CD4-positive, alpha-beta memory T cell (primary cell): ENCODE measurements at regions not wholly inside any gene's neighbourhood (a gene's known extent, or its start where the extent isn't known, plus 50 kb on each side); places are given as distances from the start of the nearest gene placed in this dataset.

Experiments
- CTCF ChIA-PET: fragments of 350-600 bp; sonication (Branson Sonifier 250); formaldehyde crosslinking; loops from one replicate; lab custom pipeline; 2021; ENCODE audit warnings: inconsistent platforms; ENCODE audit not compliant: partially characterized antibody; lab: Charles Lee
- POLR2A ChIA-PET: fragments of 350-600 bp; sonication (Branson Sonifier 250); formaldehyde crosslinking; loops from one replicate; lab custom pipeline; 2021; ENCODE audit not compliant: partially characterized antibody; lab: Charles Lee
- DNase-seq, 5 donors: peaks; one replicate each; pipeline versions ENCODE4 v3.0.0 to v3.0.0-alpha.2; 2020 to 2022; ENCODE audit warnings: mixed read lengths in 1 of 5
- H3K27ac ChIP-seq: one replicate; pipeline ENCODE4 v1.7.0; 2013; ENCODE audit warnings: low read depth, low read length
- H3K27me3 ChIP-seq: 2 replicates; pipeline ENCODE4 v1.7.0; 2013; ENCODE audit warnings: mild to moderate bottlenecking, low read length, moderate library complexity; ENCODE audit not compliant: insufficient read depth
- H3K36me3 ChIP-seq: 2 replicates; pipeline ENCODE4 v1.7.0; 2013; ENCODE audit warnings: mild to moderate bottlenecking, low read length, moderate library complexity; ENCODE audit not compliant: insufficient read depth
- H3K4me1 ChIP-seq: 2 replicates; pipeline ENCODE4 v1.7.0; 2013; ENCODE audit warnings: mild to moderate bottlenecking, low read length, moderate library complexity; ENCODE audit not compliant: insufficient read depth
- H3K4me3 ChIP-seq, 2 donors: one replicate each; pipeline ENCODE4 v1.7.0; 2013; ENCODE audit warnings: low read length in 2 of 2, mild to moderate bottlenecking in 1 of 2
- H3K9me3 ChIP-seq, 2 donors: one replicate each; pipeline ENCODE4 v1.7.0; 2013; ENCODE audit warnings: low read length in 2 of 2, control low read depth in 1 of 2; ENCODE audit not compliant: control insufficient read depth in 1 of 2
- H3K27ac Mint-ChIP-seq, 7 donors: one replicate each; pipeline ENCODE4 v1.8.0; 2020 to 2021; ENCODE audit warnings: mixed read lengths in 7 of 7, mild to moderate bottlenecking in 6 of 7, inconsistent platforms in 3 of 7, moderate library complexity in 3 of 7
- H3K27me3 Mint-ChIP-seq, 2 donors: one replicate each; pipeline ENCODE4 v1.8.0; 2020 to 2021; ENCODE audit warnings: mixed read lengths in 2 of 2
- H3K36me3 Mint-ChIP-seq, 2 donors: one replicate each; pipeline ENCODE4 v1.8.0; 2020 to 2021; ENCODE audit warnings: mixed read lengths in 2 of 2, inconsistent platforms in 1 of 2, mild to moderate bottlenecking in 1 of 2
- H3K4me1 Mint-ChIP-seq, 4 donors: one replicate each; pipeline ENCODE4 v1.8.0; 2020 to 2021; ENCODE audit warnings: mixed read lengths in 4 of 4, mild to moderate bottlenecking in 1 of 4
- H3K4me3 Mint-ChIP-seq, 8 donors: one replicate each; pipeline ENCODE4 v1.8.0; 2020 to 2021; ENCODE audit warnings: mixed read lengths in 8 of 8, mild to moderate bottlenecking in 7 of 8, moderate library complexity in 6 of 8, inconsistent platforms in 3 of 8
- H3K9me3 Mint-ChIP-seq, 8 donors: one replicate each; pipeline ENCODE4 v1.8.0; 2020 to 2021; ENCODE audit warnings: mixed read lengths in 8 of 8, mild to moderate bottlenecking in 5 of 8, inconsistent platforms in 3 of 8, moderate library complexity in 1 of 8
- intact Hi-C: fragments of 100-400 bp; cut with micrococcal nuclease; formaldehyde crosslinking; loops from one replicate; pipeline ENCODE4 v1.15.1; 2023

DNA sequence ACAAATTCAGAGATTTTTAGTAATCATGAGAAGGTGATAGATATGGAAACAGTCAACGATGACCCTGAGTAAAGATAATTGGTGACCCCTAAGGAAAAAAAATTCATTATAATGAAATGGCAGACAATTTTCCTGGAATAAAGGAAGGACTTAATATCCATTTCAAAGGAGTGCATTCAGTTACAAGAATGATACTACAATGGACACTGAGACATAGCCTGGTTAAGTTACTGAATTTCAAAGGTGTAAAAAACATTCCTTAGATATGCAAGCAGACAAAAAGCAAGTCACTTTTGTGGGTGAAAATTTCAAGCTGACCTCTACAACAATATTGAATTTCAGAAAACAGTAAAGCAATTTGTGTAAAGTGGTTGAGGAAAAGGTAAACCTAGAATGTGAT is 1012.5 kb upstream of the SEMA6A start:
- Mint-ChIP-seq H3K4me3 (no peak overlapping the region), H3K27me3 (no peaks in the 10 kb centered on the region), H3K36me3 (no peaks in the 10 kb centered on the region), H3K27ac (no peak overlapping the region), H3K9me3 (peaks cover 0 to 5% (median 0%) of the 10 kb centered on the region in 8 donors), H3K4me1 (no peaks in the 10 kb centered on the region)
- Histone ChIP-seq H3K4me1 (no peaks in the 10 kb centered on the region), H3K27ac (no peak overlapping the region), H3K4me3 (no peak overlapping the region), H3K27me3 (no peaks in the 10 kb centered on the region), H3K36me3 (no peaks in the 10 kb centered on the region), H3K9me3 (no peaks in the 10 kb centered on the region)
- intact Hi-C loops: no loop called here
- DNase-seq: no peak
- POLR2A ChIA-PET: no interaction called here
- CTCF ChIA-PET: no interaction called here

DNA sequence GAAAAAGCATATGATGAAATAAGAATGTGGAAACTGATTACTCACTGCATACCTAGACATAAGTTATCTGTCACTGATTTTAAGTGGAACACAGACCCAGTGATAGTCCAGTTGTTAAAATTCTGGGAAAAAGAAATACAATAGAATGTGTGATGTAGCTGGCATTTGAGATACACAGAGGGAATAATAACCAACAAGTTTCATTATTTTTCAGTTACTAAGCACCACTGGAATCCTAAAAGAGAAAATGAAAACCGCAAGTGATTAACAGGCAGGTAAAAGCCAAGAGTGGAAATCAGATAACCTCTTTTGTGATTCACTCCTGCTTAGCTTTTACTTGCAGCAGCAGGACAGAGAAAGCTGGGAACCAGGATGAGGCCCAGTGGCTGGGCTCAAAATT is 994.0 kb upstream of the SEMA6A start:
- Mint-ChIP-seq H3K36me3 (no peaks in the 10 kb centered on the region), H3K4me1 (no peaks in the 10 kb centered on the region), H3K4me3 (no peak overlapping the region), H3K27me3 (no peaks in the 10 kb centered on the region), H3K9me3 (peaks cover 0 to 4% (median 0%) of the 10 kb centered on the region in 8 donors), H3K27ac (no peak overlapping the region)
- CTCF ChIA-PET: no interaction called here
- H3K4me1 ChIP-seq: no peaks in the 10 kb centered on the region
- no peaks in the 10 kb centered on the region for H3K36me3 ChIP-seq
- POLR2A ChIA-PET: no interaction called here
- DNase-seq: no peak
- no peaks in the 10 kb centered on the region for H3K27me3 ChIP-seq
- no peaks in the 10 kb centered on the region for H3K9me3 ChIP-seq
- intact Hi-C loops: no loop called here
- H3K27ac ChIP-seq: no peak overlapping the region
- no peak overlapping the region for H3K4me3 ChIP-seq

DNA sequence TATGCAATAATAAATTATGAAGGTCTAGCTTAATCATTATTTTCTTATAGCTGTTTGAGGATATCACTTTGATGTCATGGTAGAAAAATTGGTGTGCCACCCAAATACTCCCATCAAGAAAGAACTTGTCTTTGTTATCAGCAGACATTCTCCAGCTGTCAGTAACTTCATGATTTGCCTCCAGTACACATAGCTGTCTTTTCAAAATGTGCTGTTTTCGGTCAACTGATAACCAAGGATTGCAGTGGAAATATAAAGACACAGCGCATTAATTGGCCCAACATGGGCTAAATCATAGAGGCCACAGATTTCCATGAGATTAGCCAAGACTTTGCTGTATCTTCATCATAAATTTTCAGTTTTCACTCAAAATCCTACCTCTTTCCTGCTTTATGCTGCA is 993.5 kb upstream of the SEMA6A start:
- Histone ChIP-seq H3K36me3 (no peaks in the 10 kb centered on the region), H3K4me1 (no peaks in the 10 kb centered on the region), H3K4me3 (no peak overlapping the region), H3K9me3 (no peaks in the 10 kb centered on the region), H3K27ac (no peak overlapping the region), H3K27me3 (no peaks in the 10 kb centered on the region)
- DNase-seq: no peak
- no peaks in the 10 kb centered on the region for H3K4me1 Mint-ChIP-seq
- no peak overlapping the region for H3K27ac Mint-ChIP-seq
- H3K27me3 Mint-ChIP-seq: no peaks in the 10 kb centered on the region
- intact Hi-C loops: no loop called here
- ChIA-PET POLR2A (no interaction called here), CTCF (no interaction called here)
- H3K36me3 Mint-ChIP-seq: no peaks in the 10 kb centered on the region
- H3K9me3 Mint-ChIP-seq: peaks cover 0 to 4% (median 0%) of the 10 kb centered on the region in 8 donors
- no peak overlapping the region for H3K4me3 Mint-ChIP-seq

DNA sequence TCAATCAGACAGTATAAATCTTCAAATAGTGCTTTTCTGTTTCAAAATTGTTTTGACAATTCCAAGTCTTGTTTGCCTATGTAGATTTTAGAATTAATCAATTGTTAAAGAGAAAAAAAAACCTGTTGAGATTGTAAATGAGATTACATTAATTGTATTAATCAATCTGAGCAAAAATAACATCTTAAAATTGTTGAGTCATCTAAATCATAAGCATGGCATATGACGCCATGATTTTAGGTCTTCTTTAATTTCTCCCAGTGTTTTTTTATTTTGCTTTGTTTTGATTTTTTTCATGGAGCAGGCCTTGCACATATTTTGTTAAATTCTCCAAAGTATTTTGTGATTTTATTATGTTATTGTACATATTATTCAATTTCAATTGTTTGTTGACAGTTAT is 988.0 kb upstream of the SEMA6A start:
- H3K4me3 ChIP-seq: no peak overlapping the region
- ChIA-PET CTCF (no interaction called here), POLR2A (no interaction called here)
- no peaks in the 10 kb centered on the region for H3K9me3 ChIP-seq
- Mint-ChIP-seq H3K27ac (no peak overlapping the region), H3K36me3 (no peaks in the 10 kb centered on the region), H3K27me3 (no peaks in the 10 kb centered on the region), H3K4me3 (no peak overlapping the region), H3K9me3 (peaks cover 0 to 4% (median 0%) of the 10 kb centered on the region in 8 donors), H3K4me1 (no peaks in the 10 kb centered on the region)
- no peak for DNase-seq
- H3K4me1 ChIP-seq: no peaks in the 10 kb centered on the region
- H3K36me3 ChIP-seq: no peaks in the 10 kb centered on the region
- H3K27ac ChIP-seq: no peak overlapping the region
- intact Hi-C loops: no loop called here
- no peaks in the 10 kb centered on the region for H3K27me3 ChIP-seq

DNA sequence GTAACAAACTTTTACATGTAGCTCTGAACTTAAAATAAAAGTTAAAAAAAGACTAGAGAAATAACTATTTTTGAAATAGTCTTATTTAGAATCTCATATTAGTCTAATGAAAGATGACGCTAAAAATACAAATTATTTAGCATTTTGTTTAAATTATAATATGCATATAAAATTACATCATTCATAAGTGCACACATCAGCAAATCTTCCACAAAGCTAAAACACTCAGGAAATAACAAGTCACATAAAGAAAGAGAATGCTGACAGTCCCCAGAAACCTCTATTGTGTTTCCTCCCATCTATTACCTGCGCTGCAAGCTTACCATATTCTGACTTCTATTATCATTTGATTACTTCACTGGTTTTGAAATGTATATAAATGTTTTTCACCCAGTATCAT is 986.9 kb upstream of the SEMA6A start:
- Histone ChIP-seq H3K27me3 (no peaks in the 10 kb centered on the region), H3K9me3 (no peaks in the 10 kb centered on the region), H3K4me3 (no peak overlapping the region), H3K36me3 (no peaks in the 10 kb centered on the region), H3K4me1 (no peaks in the 10 kb centered on the region), H3K27ac (no peak overlapping the region)
- ChIA-PET POLR2A (no interaction called here), CTCF (no interaction called here)
- Mint-ChIP-seq H3K4me1 (no peaks in the 10 kb centered on the region), H3K9me3 (peaks cover 0 to 4% (median 0%) of the 10 kb centered on the region in 8 donors), H3K36me3 (no peaks in the 10 kb centered on the region), H3K27me3 (no peaks in the 10 kb centered on the region), H3K27ac (no peak overlapping the region), H3K4me3 (no peak overlapping the region)
- intact Hi-C loops: no loop called here
- no peak for DNase-seq

DNA sequence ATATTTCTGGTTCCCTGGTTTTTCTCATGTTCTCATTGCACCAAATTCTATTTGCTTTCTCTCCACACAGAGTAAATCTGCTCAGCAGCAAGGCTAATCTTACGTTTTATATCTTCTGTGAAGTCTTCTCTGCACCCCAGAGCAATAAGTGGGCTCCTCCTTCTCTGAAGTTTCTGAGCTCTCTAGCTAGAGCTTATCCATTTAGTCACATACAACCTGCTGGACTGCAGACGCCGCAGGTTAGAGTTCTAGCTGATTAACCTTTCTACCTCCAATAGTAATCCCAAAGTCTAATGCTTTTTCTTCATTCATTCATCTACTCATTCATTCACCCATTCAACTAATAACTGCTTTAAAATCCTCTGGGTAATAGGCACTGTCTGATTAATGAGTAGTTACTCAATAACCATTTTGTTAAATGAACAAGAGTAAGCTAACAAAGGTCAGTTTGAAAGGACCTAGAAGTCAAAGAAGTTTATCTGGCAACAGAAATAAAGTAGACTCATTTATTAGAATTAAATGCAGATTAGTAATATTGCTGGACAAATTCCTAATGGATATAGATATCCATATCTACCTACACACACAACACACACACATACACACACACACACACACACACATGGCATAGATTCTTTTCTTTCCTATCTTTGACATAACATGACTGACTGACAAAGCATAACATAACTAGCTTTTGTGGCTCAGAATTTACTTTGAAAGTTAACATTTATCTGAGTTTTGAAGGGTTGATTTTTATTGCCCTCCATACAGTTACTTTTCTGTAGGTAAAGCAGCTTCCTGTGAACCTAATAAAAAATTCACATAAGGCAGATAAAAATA is 984.6 kb upstream of the SEMA6A start:
- no peak overlapping the region for H3K4me3 Mint-ChIP-seq
- H3K27ac ChIP-seq: no peak overlapping the region
- H3K36me3 ChIP-seq: no peaks in the 10 kb centered on the region
- H3K27me3 Mint-ChIP-seq: no peaks in the 10 kb centered on the region
- no peaks in the 10 kb centered on the region for H3K9me3 ChIP-seq
- intact Hi-C loops: no loop called here
- H3K4me3 ChIP-seq: no peak overlapping the region
- H3K4me1 ChIP-seq: no peaks in the 10 kb centered on the region
- no peak overlapping the region for H3K27ac Mint-ChIP-seq
- peaks cover 0 to 2% (median 0%) of the 10 kb centered on the region in 8 donors for H3K9me3 Mint-ChIP-seq
- ChIA-PET POLR2A (no interaction called here), CTCF (no interaction called here)
- H3K27me3 ChIP-seq: no peaks in the 10 kb centered on the region
- H3K4me1 Mint-ChIP-seq: no peaks in the 10 kb centered on the region
- no peaks in the 10 kb centered on the region for H3K36me3 Mint-ChIP-seq
- no peak for DNase-seq

DNA sequence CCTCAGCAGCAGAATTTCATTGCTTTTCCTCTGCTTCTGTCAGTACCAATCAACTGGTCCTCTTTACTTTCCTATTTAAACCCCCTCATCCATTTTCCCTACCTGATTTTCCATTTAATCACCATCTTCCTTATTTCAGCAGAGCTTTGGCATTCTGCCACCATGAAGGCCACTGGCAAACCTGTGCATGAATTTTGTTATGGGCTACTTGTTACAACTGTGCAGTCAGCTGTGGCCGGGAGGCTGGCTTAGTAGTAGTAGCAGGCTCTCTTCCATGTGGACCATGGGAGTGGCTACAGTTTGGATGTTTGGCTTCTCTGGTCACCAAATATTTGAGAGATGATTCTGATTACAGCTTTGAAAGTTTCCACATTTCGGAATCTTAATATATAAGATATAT is 976.6 kb upstream of the SEMA6A start:
- intact Hi-C loops: no loop called here
- Histone ChIP-seq H3K4me3 (no peak overlapping the region), H3K27me3 (no peaks in the 10 kb centered on the region), H3K9me3 (no peaks in the 10 kb centered on the region), H3K4me1 (no peaks in the 10 kb centered on the region), H3K27ac (no peak overlapping the region), H3K36me3 (no peaks in the 10 kb centered on the region)
- ChIA-PET POLR2A (no interaction called here), CTCF (no interaction called here)
- DNase-seq: no peak
- no peak overlapping the region for H3K4me3 Mint-ChIP-seq
- H3K9me3 Mint-ChIP-seq: peaks cover 0 to 8% (median 0%) of the 10 kb centered on the region in 8 donors
- no peaks in the 10 kb centered on the region for H3K27me3 Mint-ChIP-seq
- no peak overlapping the region for H3K27ac Mint-ChIP-seq
- no peaks in the 10 kb centered on the region for H3K4me1 Mint-ChIP-seq
- no peaks in the 10 kb centered on the region for H3K36me3 Mint-ChIP-seq
